Neuronal stem cell (in vitro differentiated cells): ENCODE measurements at regions not wholly inside any gene's neighbourhood (a gene's known extent, or its start where the extent isn't known, plus 50 kb on each side); places are given as distances from the start of the nearest gene placed in this dataset.

Source experiments
- DNase-seq: peaks from one replicate; pipeline ENCODE4 v3.0.0-alpha.2; 2013; ENCODE audit warnings: low spot score
- H2AFZ ChIP-seq: one replicate; pipeline ENCODE4 v1.6.1; 2013; ENCODE audit warnings: mild to moderate bottlenecking, low read length, inconsistent platforms
- H2AK5ac ChIP-seq: 2 replicates; pipeline ENCODE4 v1.6.1; 2013; ENCODE audit warnings: low read depth, mild to moderate bottlenecking, inconsistent platforms, low read length, moderate library complexity, mixed read lengths
- H2BK120ac ChIP-seq: 2 replicates; pipeline ENCODE4 v1.6.1; 2013; ENCODE audit warnings: low read depth, mild to moderate bottlenecking, inconsistent platforms, low read length, moderate library complexity, mixed read lengths
- H2BK12ac ChIP-seq: one replicate; pipeline ENCODE4 v1.6.1; 2013; ENCODE audit warnings: low read length, inconsistent platforms
- H2BK15ac ChIP-seq: 2 replicates; pipeline ENCODE4 v1.6.1; 2013; ENCODE audit warnings: mild to moderate bottlenecking, low read length, inconsistent platforms, mixed read lengths
- H2BK5ac ChIP-seq: one replicate; pipeline ENCODE4 v1.6.1; 2013; ENCODE audit warnings: inconsistent platforms, mild to moderate bottlenecking, low read length, moderate library complexity
- H3K14ac ChIP-seq: one replicate; pipeline ENCODE4 v1.6.1; 2013; ENCODE audit warnings: low read length, inconsistent platforms
- H3K18ac ChIP-seq: 2 replicates; pipeline ENCODE4 v1.6.1; 2013; ENCODE audit warnings: low read length, inconsistent platforms
- H3K23ac ChIP-seq: 2 replicates; pipeline ENCODE4 v1.6.1; 2013; ENCODE audit warnings: low read depth, mild to moderate bottlenecking, mixed read lengths, low read length, inconsistent platforms; ENCODE audit not compliant: poor library complexity
- H3K27ac ChIP-seq: replicated peaks from 3 replicates; pipeline ENCODE4 v1.5.1; 2013; ENCODE audit warnings: low read length, inconsistent platforms
- H3K27me3 ChIP-seq, 3 experiments: 2 replicates each; pipeline ENCODE4 v1.6.1; 2013; ENCODE audit warnings: low read length in 3 of 3, mild to moderate bottlenecking in 2 of 3, inconsistent platforms in 1 of 3, low read depth in 1 of 3, mixed read lengths in 1 of 3, moderate library complexity in 1 of 3; ENCODE audit not compliant: control insufficient read depth in 3 of 3, insufficient read depth in 3 of 3
- H3K36me3 ChIP-seq, 2 donors: replicated peaks in 1 of 2; 2 replicates each; pipeline ENCODE4 v1.6.1; 2013; ENCODE audit warnings: low read length in 2 of 2; ENCODE audit not compliant: control insufficient read depth in 2 of 2, insufficient read depth in 2 of 2
- H3K4ac ChIP-seq: 2 replicates; pipeline ENCODE4 v1.6.1; 2013; ENCODE audit warnings: inconsistent platforms, mild to moderate bottlenecking, low read length, moderate library complexity
- H3K4me1 ChIP-seq, 2 donors: 1 replicate in 1 of 2; 2 replicates in 1 of 2; pipeline ENCODE4 v1.6.1; 2013; ENCODE audit warnings: low read length in 2 of 2, low read depth in 1 of 2; ENCODE audit not compliant: control insufficient read depth in 2 of 2, insufficient read depth in 1 of 2
- H3K4me2 ChIP-seq: one replicate; pipeline ENCODE4 v1.6.1; 2013; ENCODE audit warnings: mild to moderate bottlenecking, low read length, inconsistent platforms; ENCODE audit not compliant: insufficient read depth, poor library complexity, severe bottlenecking
- H3K4me3 ChIP-seq, 2 donors: 2 replicates each; pipeline ENCODE4 v1.5.1; 2013; ENCODE audit warnings: low read length in 2 of 2, mild to moderate bottlenecking in 2 of 2, inconsistent platforms in 1 of 2, moderate library complexity in 1 of 2
- H3K79me1 ChIP-seq: one replicate; pipeline ENCODE4 v1.6.1; 2013; ENCODE audit warnings: low read depth, mild to moderate bottlenecking, inconsistent platforms, low read length, moderate library complexity
- H3K9ac ChIP-seq: one replicate; pipeline ENCODE4 v1.6.1; 2013; ENCODE audit warnings: mild to moderate bottlenecking, low read depth, low read length, inconsistent platforms; ENCODE audit not compliant: poor library complexity
- H3K9me3 ChIP-seq, 2 donors: replicated peaks in 1 of 2; 2 replicates each; pipeline versions ENCODE3 to v1.6.1; 2013; ENCODE audit warnings: low read length in 2 of 2, mild to moderate bottlenecking in 2 of 2, inconsistent platforms in 1 of 2, low read depth in 1 of 2, mixed read lengths in 1 of 2, moderate library complexity in 1 of 2; ENCODE audit not compliant: control insufficient read depth in 2 of 2, insufficient read depth in 1 of 2
- H4K8ac ChIP-seq: one replicate; pipeline ENCODE4 v1.6.1; 2013; ENCODE audit warnings: low read depth, mild to moderate bottlenecking, inconsistent platforms, low read length, moderate library complexity
- H4K91ac ChIP-seq: one replicate; pipeline ENCODE4 v1.6.1; 2013; ENCODE audit warnings: low read length, low read depth, mild to moderate bottlenecking, inconsistent platforms; ENCODE audit not compliant: poor library complexity
- WGBS, 2 donors: extraction: QIAGEN DNeasy Blood & Tissue Kit; methylation state at CpG; one replicate each; pipeline ENCODE4 v1.1.7; 2013; ENCODE audit warnings: missing lambda C conversion rate in 2 of 2, mixed read lengths in 1 of 2; ENCODE audit not compliant: insufficient read length in 2 of 2, insufficient replicate concordance in 1 of 2; ENCODE audit errors: extremely low coverage in 2 of 2; 5-methylcytosine and 5-hydroxymethylcytosine counted together

- H3K36me3 ChIP-seq = no peaks in the 10 kb centered on the region
- H3K4ac ChIP-seq = no peak overlapping the region
- no peaks in the 10 kb centered on the region for H3K9me3 ChIP-seq
- DNase-seq = no peak
- no peak overlapping the region for H4K91ac ChIP-seq
- H2BK12ac ChIP-seq = no peak overlapping the region
- no peak overlapping the region for H2BK15ac ChIP-seq
- no peak overlapping the region for H2AFZ ChIP-seq
- no peak overlapping the region for H3K9ac ChIP-seq
- no peaks in the 10 kb centered on the region for H3K27me3 ChIP-seq
- no peak overlapping the region for H2BK120ac ChIP-seq
- H3K4me3 ChIP-seq = no peak overlapping the region
- no peak overlapping the region for H2AK5ac ChIP-seq
- no peak overlapping the region for H3K14ac ChIP-seq
- H3K23ac ChIP-seq = no peak overlapping the region
- no peaks in the 10 kb centered on the region for H3K79me1 ChIP-seq
- no peak overlapping the region for H2BK5ac ChIP-seq
- no peak overlapping the region for H4K8ac ChIP-seq
- no peak overlapping the region for H3K27ac ChIP-seq
- no peak overlapping the region for H3K18ac ChIP-seq
- H3K4me2 ChIP-seq = no peak overlapping the region
- no peaks in the 10 kb centered on the region for H3K4me1 ChIP-seq
Observed at GRCh38 chr13:64930636-64931035, 2299.5 kb downstream of the PCDH9 start.

- Histone ChIP-seq H4K8ac (no peak overlapping the region), H2BK5ac (no peak overlapping the region), H2AFZ (peak overlapping the region; percentile 62), H3K18ac (no peak overlapping the region), H3K27ac (no peak overlapping the region), H4K91ac (no peak overlapping the region), H3K4me1 (no peaks in the 10 kb centered on the region), H3K14ac (no peak overlapping the region), H2BK120ac (no peak overlapping the region), H3K27me3 (no peaks in the 10 kb centered on the region), H3K4ac (no peak overlapping the region), H2BK15ac (no peak overlapping the region), H3K4me2 (no peak overlapping the region), H3K23ac (no peak overlapping the region), H2AK5ac (no peak overlapping the region), H3K9ac (no peak overlapping the region), H3K4me3 (no peak overlapping the region), H3K36me3 (no peaks in the 10 kb centered on the region), H2BK12ac (no peak overlapping the region), H3K79me1 (no peaks in the 10 kb centered on the region), H3K9me3 (no peaks in the 10 kb centered on the region)
- no CpG with 5 or more reads among the region's 3 CpGs for WGBS, 2 donors
- no peak for DNase-seq
Observed at GRCh38 chr13:64928696-64929499, 2301.2 kb downstream of the PCDH9 start.

- no peak for DNase-seq
- H3K4me1 ChIP-seq = no peaks in the 10 kb centered on the region
- no peak overlapping the region for H2AFZ ChIP-seq
- H3K27ac ChIP-seq = no peak overlapping the region
- H3K9ac ChIP-seq = no peak overlapping the region
- no peak overlapping the region for H3K4me2 ChIP-seq
- no peaks in the 10 kb centered on the region for H3K36me3 ChIP-seq
- H2BK12ac ChIP-seq = no peak overlapping the region
- H2BK5ac ChIP-seq = no peak overlapping the region
- H2AK5ac ChIP-seq = no peak overlapping the region
- peak overlapping the region; percentile 28 for H3K18ac ChIP-seq
- no CpG with 5 or more reads among the region's 22 CpGs for WGBS, 2 donors
- no peak overlapping the region for H2BK15ac ChIP-seq
- H4K91ac ChIP-seq = no peak overlapping the region
- H3K27me3 ChIP-seq = no peaks in the 10 kb centered on the region
- H3K79me1 ChIP-seq = no peaks in the 10 kb centered on the region
- no peak overlapping the region for H2BK120ac ChIP-seq
- H3K9me3 ChIP-seq = no peaks in the 10 kb centered on the region
- peak overlapping the region; percentile 66 for H3K4ac ChIP-seq
- peak overlapping the region; percentile 8 for H3K14ac ChIP-seq
- H3K23ac ChIP-seq = no peak overlapping the region
- no peak overlapping the region for H3K4me3 ChIP-seq
- no peak overlapping the region for H4K8ac ChIP-seq
Observed at GRCh38 chr13:64925727-64926126, 2304.4 kb downstream of the PCDH9 start.

GRCh38 chr13:64925284-64925683, 2304.9 kb downstream of the PCDH9 start:
- no CpG with 5 or more reads among the region's 7 CpGs for WGBS, 2 donors
- Histone ChIP-seq H3K14ac (peak overlapping the region; percentile 8), H3K9ac (no peak overlapping the region), H2BK15ac (no peak overlapping the region), H2BK120ac (no peak overlapping the region), H3K23ac (no peak overlapping the region), H3K79me1 (no peaks in the 10 kb centered on the region), H3K36me3 (no peaks in the 10 kb centered on the region), H3K27ac (no peak overlapping the region), H3K4me2 (no peak overlapping the region), H3K4ac (no peak overlapping the region), H3K18ac (no peak overlapping the region), H3K9me3 (no peaks in the 10 kb centered on the region), H3K27me3 (no peaks in the 10 kb centered on the region), H2AFZ (no peak overlapping the region), H2BK12ac (no peak overlapping the region), H4K91ac (no peak overlapping the region), H2AK5ac (no peak overlapping the region), H4K8ac (no peak overlapping the region), H3K4me1 (no peaks in the 10 kb centered on the region), H2BK5ac (no peak overlapping the region), H3K4me3 (no peak overlapping the region)
- DNase-seq = peak; percentile 18
